ENCODE measurements at regions not wholly inside any gene's neighbourhood (a gene's known extent, or its start where the extent isn't known, plus 50 kb on each side); places are given as distances from the start of the nearest gene placed in this dataset.
A peak's percentile ranks its signal among the peaks of the same experiment; 100 is the strongest.

- POLR2A ChIA-PET = interaction anchor here (0.6 kb wide), 1 partner anchor 50 kb away, joined by 3 read pairs; no protein-coding TSS in a partner anchor
- no peaks in the 10 kb centered on the region for H3K9me3 ChIP-seq (ENCODE audit: control insufficient read depth in 1 of 2, insufficient read depth in 1 of 2, low read length in 2 of 2)
- H3K36me3 Mint-ChIP-seq (ENCODE audit: low read depth) = no peaks in the 10 kb centered on the region
- intact Hi-C loops (cut with DNase I, micrococcal nuclease) = no loop called here
- no peak overlapping the region for H3K27ac ChIP-seq (ENCODE audit: low read depth in 1 of 2, low read length in 2 of 2)
- no peak overlapping the region for H3K4me3 Mint-ChIP-seq
- no peaks in the 10 kb centered on the region for H3K9me3 Mint-ChIP-seq
- peaks cover 38% of the 10 kb centered on the region for H3K4me1 Mint-ChIP-seq (ENCODE audit: low read depth)
- DNase-seq = no peak
- H3K36me3 ChIP-seq (ENCODE audit: insufficient read depth, low read length) = no peaks in the 10 kb centered on the region
- no peak overlapping the region for H3K4me3 ChIP-seq (ENCODE audit: low read length)
- TF ChIP-seq CTCF (IDR thresholded peaks at IDR 0.05) = no peak
- CTCF ChIA-PET = no interaction called here
- H3K27ac Mint-ChIP-seq = peak overlapping the region; percentile 7
- H3K27me3 ChIP-seq (ENCODE audit: control insufficient read depth in 1 of 2, insufficient read depth in 2 of 2, low read length in 2 of 2) = no peaks in the 10 kb centered on the region
- no peak for ATAC-seq (ENCODE audit: poor library complexity)
- no peaks in the 10 kb centered on the region for H3K27me3 Mint-ChIP-seq
- peaks cover 27% of the 10 kb centered on the region for H3K4me1 ChIP-seq (ENCODE audit: insufficient read depth, low read length)
Observed at GRCh38 chr1:232223183-232223708, 406.7 kb downstream of the SIPA1L2 start.

- no peak overlapping the region for H3K4me3 ChIP-seq (ENCODE audit: low read length)
- Mint-ChIP-seq H3K27ac (no peak overlapping the region), H3K4me1 (ENCODE audit: low read depth) (peaks cover 36% of the 10 kb centered on the region), H3K4me3 (no peak overlapping the region), H3K9me3 (no peaks in the 10 kb centered on the region), H3K27me3 (no peaks in the 10 kb centered on the region), H3K36me3 (ENCODE audit: low read depth) (no peaks in the 10 kb centered on the region)
- H3K36me3 ChIP-seq (ENCODE audit: insufficient read depth, low read length) = no peaks in the 10 kb centered on the region
- H3K27me3 ChIP-seq (ENCODE audit: control insufficient read depth in 1 of 2, insufficient read depth in 2 of 2, low read length in 2 of 2) = no peaks in the 10 kb centered on the region
- no peak for TF ChIP-seq CTCF (IDR thresholded peaks at IDR 0.05)
- H3K9me3 ChIP-seq (ENCODE audit: control insufficient read depth in 1 of 2, insufficient read depth in 1 of 2, low read length in 2 of 2) = no peaks in the 10 kb centered on the region
- peaks cover 27% of the 10 kb centered on the region for H3K4me1 ChIP-seq (ENCODE audit: insufficient read depth, low read length)
- no peak overlapping the region for H3K27ac ChIP-seq (ENCODE audit: low read depth in 1 of 2, low read length in 2 of 2)
- ChIA-PET POLR2A (no interaction called here), CTCF (no interaction called here)
- DNase-seq (peak in 2 of 14 experiments; percentile 14 to 20), ATAC-seq (ENCODE audit: poor library complexity) (peak; percentile 39)
- intact Hi-C loops (cut with DNase I, micrococcal nuclease) = no loop called here
Observed at GRCh38 chr1:232222614-232223013, 407.3 kb downstream of the SIPA1L2 start.

DNA sequence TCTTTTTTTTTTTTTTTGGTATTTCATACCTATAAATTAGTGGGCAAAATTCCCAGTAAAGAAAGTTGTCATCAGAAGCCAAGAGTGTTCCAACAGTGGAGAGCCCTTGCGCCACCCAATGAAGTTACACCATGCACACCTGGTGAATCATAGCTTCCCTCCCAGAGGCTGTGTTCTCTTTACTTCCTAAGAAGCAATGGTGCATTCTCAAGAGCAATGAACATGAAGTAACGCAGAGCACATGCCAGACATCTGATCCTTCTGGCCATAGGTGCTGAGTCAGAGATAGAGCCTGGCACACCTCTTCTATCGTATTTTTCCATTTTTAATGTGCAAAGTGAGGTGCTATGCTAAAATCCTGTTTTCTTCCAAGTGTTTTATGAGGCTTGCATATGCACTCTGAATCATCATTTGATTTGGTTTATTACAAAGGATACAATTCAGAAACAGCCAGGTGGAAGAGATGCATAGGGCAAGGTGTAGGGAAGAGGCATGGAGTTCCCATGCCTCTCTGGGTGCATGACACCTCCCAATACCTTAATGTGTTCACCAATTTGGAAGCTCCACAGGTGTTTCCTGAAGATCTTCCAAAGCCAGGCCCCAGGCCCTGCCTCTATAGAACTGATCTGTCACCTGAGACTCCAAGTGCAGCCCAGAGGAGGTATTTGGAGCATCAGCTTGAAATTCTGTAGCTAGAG lies 408.0 kb downstream of the SIPA1L2 start:
- Histone ChIP-seq H3K4me1 (ENCODE audit: insufficient read depth, low read length) (peaks cover 22% of the 10 kb centered on the region), H3K4me3 (ENCODE audit: low read length) (no peak overlapping the region), H3K27ac (ENCODE audit: low read depth in 1 of 2, low read length in 2 of 2) (no peak overlapping the region), H3K27me3 (ENCODE audit: control insufficient read depth in 1 of 2, insufficient read depth in 2 of 2, low read length in 2 of 2) (no peaks in the 10 kb centered on the region), H3K36me3 (ENCODE audit: insufficient read depth, low read length) (no peaks in the 10 kb centered on the region), H3K9me3 (ENCODE audit: control insufficient read depth in 1 of 2, insufficient read depth in 1 of 2, low read length in 2 of 2) (no peaks in the 10 kb centered on the region)
- DNase-seq (no peak), ATAC-seq (ENCODE audit: poor library complexity) (no peak)
- H3K4me3 Mint-ChIP-seq = no peak overlapping the region
- H3K4me1 Mint-ChIP-seq (ENCODE audit: low read depth) = peaks cover 31% of the 10 kb centered on the region
- intact Hi-C loops (cut with DNase I, micrococcal nuclease) = no loop called here
- TF ChIP-seq CTCF (IDR thresholded peaks at IDR 0.05) = no peak
- ChIA-PET POLR2A (no interaction called here), CTCF (no interaction called here)
- no peaks in the 10 kb centered on the region for H3K27me3 Mint-ChIP-seq
- no peak overlapping the region for H3K27ac Mint-ChIP-seq
- no peaks in the 10 kb centered on the region for H3K9me3 Mint-ChIP-seq
- no peaks in the 10 kb centered on the region for H3K36me3 Mint-ChIP-seq (ENCODE audit: low read depth)
